SKM-1 (cell line): ENCODE measurements at regions not wholly inside any gene's neighbourhood (a gene's known extent, or its start where the extent isn't known, plus 50 kb on each side); places are given as distances from the start of the nearest gene placed in this dataset.
"Not testable (repeated sequence)": the region's sequence is repeated elsewhere in the genome, so short reads cannot be mapped to it uniquely, and the experiment has no call there.

Experiments
- DNase-seq: peaks from one replicate; lab custom pipeline; 2025; ENCODE audit not compliant: unreplicated experiment; lab: John Stamatoyannopoulos, UW

GRCh38 chr2:133624551-133624950 lies 56.3 kb upstream of the NCKAP5 start:
- DNase-seq = no peak

DNA sequence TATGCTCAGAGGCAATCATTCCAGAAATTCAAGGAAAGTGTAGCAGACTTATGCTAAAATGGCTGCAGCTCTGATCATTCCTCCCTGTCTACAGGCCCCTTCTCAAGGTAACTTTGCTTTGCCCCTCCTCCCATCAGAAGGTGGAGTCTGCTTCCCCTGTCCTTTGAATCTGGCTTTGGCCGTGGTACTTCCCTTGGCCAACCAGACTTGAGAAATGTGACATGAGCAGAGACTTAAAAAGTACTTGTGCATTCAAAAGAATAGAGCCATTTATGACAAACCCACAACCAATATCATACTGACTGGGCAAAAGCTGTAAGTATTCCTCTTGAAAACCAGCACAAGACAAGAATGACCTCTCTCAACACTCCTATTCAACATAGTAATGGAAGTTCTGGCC lies 59.5 kb upstream of the NCKAP5 start:
- DNase-seq = no peak

- DNase-seq = no peak
These were observed 65.0 kb upstream of the NCKAP5 start for GRCh38 chr2:133633309-133633708.

DNA sequence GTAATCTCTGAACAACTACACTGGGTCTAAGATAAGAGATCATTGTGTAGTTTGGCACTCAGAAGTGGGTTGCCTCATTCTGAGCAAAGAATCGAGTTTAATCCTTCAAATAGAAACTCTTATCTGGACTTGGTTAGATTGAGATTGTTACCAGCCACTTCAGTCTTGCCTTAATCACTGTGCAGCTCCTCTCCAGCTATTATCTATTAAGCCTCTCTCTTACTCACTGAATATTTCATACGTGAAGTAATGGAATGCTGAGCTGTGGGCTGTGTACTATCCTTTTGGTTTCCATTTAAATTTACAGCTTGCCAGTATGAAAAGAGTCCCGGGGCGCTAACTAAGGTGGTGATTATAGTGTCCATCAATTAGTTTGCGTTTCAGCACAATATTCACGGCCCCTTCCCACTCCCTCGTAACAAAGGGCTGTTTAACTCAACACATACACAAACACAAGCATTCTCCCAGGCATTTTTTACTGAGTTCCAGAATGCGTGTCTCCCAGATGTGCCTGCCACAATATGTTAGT lies 65.7 kb upstream of the NCKAP5 start:
- no peak for DNase-seq

DNA sequence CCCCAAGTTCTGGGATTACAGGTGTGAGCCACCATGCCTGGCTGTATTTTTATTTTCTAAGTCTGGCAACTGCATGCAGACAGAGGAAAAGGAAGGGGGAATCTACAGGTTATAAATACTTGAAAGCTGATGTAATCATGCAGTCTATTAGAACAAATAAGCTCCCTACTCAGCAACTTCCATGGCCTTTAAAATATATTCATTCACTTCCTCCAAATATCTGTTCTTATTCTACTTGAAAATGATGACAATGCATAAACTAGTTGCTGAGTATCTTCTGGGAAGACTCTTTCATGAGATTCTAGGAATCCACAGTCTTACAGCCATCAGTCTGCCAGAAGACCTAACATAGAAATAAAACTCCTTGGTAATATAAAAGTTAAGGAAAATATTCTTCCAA lies 66.9 kb upstream of the NCKAP5 start:
- DNase-seq = no peak

DNA sequence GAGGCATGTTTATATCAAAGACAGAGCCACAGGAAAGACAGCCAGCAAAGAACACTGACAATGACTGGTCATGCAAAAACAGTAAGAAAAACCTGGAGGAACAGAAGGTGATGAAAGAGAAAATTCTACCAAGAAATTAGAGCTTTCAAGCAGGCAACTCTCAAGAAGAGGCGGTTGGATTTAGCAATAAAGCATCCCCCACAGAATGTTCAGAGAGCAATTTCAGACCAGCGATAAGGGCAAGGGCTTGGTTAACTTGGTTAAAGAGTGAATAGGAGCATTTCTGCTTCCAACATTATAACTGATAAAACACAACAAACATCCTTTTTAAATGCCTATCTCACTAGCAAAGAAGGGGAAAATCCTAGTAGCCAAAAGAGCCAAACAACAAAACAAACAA lies 68.0 kb upstream of the NCKAP5 start:
- no peak for DNase-seq

DNA sequence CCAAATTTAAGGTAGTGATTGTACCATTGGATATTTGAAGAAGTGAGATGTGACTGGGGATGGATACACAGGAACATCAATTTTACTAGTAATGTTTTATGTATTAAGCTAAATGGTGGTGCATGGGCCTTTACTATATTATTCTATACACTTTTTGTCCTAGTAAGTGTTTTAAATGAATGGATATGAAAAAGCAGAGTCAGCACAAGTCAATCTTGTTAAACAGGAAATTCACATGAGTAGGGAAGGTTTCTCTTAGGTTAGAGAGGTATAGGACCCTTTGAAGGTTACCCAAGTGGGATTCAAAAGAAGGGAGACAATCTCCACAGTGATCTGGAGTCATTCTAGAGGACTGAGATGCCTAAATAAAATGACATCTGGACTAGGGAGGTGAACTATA lies 71.8 kb upstream of the NCKAP5 start:
- DNase-seq = no peak

DNA sequence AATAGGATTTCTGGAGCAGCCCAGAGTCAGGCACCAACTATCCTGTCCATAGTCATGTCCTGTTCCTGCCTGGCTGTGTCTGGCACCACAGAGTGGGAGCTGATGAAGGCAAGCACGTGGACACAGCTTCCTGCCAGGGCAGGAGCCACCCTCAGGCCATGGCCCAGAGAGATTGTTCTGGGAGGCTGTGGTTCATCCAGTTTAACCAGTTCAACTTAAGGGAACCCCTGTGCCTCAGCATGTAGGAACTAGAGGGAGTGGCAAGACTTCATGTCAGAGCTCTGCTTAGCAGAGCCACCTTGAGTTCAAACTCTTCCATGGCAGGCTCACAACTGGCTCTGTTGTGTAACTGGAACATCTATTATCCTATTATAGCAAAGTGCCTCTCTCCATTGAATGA lies 73.2 kb upstream of the NCKAP5 start:
- no peak for DNase-seq

DNA sequence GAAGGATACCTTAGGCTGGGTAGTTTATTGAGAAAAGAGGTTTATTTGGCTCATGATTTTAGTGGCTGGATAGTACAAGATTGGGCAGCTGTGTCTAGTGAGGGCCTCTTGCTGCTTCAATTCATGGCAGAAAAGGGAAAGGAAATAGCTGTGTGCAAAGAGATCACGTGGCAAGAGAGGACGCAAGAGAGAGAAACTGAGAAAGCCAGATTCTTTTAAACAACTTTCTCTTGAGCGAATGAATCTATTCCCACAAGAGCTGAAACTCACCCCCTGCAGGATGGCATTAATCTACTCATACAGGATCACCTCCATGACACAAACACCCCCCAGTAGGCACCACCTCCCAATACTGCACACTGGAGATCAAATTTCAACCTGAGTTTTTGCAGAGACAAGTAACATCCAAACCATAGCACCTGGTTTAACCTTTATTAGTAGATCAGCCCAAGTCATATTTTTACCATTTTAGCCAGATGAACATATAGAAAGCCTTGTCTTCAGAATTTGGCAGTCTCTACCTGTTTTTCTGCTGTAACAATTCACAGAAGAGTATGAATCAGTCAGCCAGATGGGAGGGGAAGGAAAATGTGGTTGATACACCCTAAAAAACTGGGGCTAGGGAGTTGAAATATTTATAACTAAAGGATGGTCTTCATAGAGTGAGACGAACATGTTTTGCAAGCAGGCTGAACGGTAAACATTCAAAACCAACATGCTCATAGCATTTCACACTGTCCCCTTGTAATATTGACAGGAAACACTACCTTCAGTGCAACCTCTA lies 73.9 kb upstream of the NCKAP5 start:
- no peak for DNase-seq

DNA sequence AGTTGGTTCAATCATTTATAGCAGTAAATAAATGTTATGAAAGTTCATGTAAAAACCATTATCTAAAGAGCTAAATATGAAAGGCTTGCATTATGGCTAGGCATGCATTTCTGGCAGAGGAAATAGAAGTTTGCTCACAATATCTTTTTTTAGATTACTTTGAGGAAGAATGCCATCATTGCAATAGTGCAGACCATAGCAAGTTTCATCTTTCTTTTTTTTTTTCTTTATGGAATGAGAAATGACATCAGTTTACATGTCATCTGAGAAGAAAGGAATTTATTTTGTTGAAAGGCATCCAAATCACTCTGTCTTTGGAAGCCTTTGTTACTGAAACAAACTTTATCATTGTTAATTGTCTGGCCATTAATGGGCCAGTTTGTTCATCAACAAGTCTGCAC lies 74.5 kb upstream of the NCKAP5 start:
- DNase-seq = no peak

GRCh38 chr2:133643863-133644262 lies 75.6 kb upstream of the NCKAP5 start:
- no peak for DNase-seq

- no peak for DNase-seq
These were observed 76.6 kb upstream of the NCKAP5 start for GRCh38 chr2:133644846-133645245.

DNA sequence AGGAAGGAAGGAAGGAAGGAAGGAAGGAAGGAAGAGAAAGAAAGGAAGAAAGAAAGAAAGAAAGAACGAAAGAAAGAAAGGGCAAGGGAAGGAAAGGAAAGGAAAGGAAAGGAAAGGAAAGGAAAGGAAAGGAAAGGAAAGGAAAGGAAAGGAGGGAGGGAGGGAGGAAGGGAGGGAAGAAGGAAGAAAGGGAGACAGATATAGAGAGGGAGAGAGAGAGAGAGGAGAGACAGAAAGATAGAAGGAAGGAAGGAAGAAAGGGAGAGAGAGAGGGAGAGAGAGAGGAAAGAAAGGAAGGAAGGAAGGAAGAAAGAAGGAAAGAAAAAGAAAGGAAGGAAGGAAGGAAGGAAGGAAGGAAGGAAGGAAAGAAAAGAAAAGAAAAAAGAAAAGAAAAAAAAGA lies 79.1 kb upstream of the NCKAP5 start:
- DNase-seq = not testable (repeated sequence)

DNA sequence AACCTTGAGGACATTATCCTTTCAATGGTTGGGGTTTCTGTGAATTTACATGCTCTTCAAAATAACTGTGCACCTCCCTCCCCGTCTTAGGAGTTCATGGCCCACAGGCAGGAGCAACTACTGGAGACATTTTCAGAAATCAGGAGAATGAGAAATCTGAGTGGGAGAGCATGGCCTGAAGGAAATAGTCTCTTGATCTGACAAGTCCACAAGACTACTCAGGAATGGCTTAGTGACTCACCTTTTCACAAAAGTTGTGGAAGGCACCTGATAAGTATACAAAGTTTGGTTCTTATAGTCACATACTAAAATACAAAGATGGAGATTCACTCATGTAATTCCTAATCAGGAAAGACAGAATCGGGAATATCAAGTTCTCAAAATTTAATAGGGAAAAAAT lies 83.6 kb upstream of the NCKAP5 start:
- no peak for DNase-seq

DNA sequence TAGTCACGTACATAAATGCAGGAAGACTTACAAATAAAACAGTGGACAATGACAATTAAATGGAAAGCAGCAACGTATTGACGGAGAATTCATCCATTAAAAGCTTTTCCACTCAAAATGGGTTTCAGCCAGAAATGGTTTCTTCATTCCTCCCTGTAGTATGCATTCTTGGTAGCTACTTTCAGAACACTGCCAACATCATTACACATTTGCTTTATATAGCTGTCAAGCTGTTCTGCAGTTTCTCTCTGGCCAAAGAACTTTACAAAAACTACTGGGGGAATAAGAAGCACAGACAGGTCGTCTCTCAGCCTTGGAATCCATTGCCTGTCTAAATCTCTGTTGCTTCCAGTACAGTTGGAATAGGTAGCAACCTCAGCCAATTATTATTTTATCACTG lies 84.1 kb upstream of the NCKAP5 start:
- DNase-seq = no peak

- no peak for DNase-seq
These were observed 84.8 kb upstream of the NCKAP5 start for GRCh38 chr2:133653056-133653455.

DNA sequence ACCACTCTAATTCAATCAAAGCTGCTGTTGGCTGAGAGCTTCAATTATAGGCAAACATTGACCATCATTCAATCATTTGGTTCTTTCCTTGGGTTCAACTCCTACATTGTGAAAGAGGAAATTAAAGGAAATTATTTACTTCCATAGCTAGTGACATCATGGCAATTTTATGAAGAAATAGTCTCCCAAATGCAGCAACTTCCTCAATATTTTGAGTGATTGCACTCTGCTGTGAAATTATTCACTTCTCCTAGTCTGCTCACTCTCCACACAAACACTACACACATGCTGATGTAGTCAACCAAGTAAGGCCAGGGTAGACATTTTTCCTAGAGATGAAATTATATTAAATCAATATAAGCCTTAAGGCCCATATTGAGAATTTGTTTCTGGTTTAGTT lies 86.7 kb upstream of the NCKAP5 start:
- DNase-seq = no peak

DNA sequence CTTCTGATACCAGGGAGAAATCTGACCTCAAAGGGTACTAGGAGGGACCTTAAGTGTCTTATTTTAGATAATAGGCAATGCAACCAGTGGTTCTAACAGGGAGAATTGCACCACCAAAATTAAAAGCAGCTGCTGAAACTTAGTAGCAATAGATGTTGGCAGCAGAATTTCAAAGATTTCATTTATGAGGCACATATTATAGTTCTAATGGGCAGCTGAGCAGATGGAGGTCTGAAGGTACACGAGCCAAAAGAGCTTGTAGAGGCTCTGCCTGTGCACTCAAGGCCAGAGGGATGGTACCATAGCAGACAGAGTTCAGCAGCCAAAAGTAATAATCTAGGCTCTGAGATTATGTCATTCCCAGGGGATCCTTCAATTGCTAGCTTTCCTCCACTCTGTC lies 87.3 kb upstream of the NCKAP5 start:
- DNase-seq = no peak

DNA sequence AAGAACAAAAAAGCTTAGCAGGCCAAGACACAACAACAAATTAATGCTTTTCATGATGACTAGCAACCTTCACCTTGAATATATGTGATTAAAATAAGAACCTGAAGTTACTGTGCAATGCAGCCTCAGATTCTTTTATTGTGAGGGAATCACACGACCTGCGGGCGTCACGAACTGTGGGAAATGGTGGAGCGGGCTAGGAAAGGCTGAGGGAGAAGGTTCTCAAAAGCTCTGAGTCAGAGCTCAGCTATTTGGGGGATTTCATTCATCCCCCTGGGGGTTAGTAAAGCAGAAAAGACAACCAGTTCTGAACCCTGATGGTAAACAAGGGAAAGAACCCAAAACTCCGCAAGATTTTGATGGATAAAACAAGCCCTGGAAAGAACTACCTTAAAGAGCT lies 89.3 kb upstream of the NCKAP5 start:
- DNase-seq = no peak

- DNase-seq = no peak
These were observed 90.0 kb upstream of the NCKAP5 start for GRCh38 chr2:133658020-133658903.

DNA sequence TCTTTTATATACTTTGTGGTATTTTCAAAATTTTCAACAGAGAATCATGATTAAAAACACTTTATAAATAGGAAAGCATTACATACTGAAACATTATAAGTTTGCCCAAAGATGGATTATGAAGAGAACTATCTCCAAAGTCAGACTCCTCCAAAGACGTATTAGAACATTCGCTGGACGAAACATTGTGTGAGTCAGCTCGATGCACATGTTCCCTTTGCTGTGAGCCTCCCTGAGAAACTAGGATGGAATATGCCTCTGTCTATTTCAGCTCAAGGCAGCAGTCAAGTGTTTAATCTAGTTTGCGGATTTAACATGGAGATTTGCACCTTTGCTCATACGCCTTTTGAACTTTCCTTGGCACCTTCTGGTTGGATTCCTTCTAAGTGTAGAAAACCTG lies 92.2 kb upstream of the NCKAP5 start:
- no peak for DNase-seq

DNA sequence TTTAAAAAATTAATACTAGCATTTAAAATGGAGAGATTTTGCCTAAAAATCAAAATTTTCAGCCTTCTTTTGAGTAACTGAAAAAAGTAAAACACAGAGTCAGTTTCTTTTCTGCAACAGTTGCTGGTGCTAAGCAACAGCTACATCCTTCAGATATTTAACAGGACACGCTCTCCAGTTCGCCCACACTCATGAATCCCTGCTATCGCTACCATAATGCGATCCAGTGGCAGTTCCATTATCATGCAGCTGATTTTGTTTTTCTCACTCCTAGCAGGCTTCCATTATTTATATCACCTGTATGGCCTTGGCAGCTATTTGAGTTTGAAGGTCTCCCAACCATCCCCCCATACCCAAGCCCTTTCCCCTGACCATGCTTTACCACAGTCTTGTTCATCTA lies 93.1 kb upstream of the NCKAP5 start:
- DNase-seq = no peak
